NCI-H2029 treated with DMSO at 0.1 percent for 48 hours (cell line): ENCODE measurements at regions not wholly inside any gene's neighbourhood (a gene's known extent, or its start where the extent isn't known, plus 50 kb on each side); places are given as distances from the start of the nearest gene placed in this dataset.
"Not testable (repeated sequence)": the region's sequence is repeated elsewhere in the genome, so short reads cannot be mapped to it uniquely, and the experiment has no call there.

ENCODE experiments used
- DNase-seq: peaks from one replicate; lab custom pipeline; 2025; lab: John Stamatoyannopoulos, UW

DNA sequence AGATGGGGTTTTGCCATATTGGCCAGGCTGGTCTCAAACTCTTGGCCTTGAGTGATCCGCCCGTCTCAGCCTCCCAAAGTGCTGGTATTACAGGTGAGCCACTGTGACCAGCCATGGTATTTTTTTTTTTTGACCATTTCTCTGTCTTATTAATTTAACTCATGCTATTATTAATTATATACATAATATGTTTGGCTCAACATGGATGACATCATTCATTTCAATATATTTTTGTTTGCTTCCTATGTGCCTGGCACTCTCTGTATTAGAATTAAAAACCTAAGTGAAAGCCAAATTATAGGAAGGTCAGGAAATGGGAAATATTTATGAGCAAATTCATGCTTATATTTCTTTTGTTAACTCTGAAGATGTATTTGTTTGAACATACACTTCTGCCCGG lies 55.8 kb upstream of the AKIRIN2 start:
- no peak for DNase-seq

DNA sequence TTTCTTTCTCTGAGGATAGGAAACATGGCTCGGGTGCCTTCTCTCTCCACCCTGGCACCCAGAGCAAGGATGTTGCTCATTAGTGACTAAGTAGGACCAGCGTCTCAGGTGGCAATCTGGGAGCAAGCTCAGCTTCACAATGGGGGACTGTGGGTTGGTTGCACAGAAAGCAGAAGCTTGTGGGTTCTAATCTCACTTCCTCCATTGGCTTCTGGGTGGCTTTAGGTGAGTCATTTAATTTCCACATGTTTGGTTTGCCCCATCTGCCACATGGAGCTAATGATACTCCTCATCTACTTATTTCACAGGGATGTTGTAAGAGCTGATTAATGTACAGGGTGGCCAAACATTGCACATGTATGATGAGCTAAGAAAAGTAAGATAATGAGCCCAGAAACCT lies 54.8 kb upstream of the AKIRIN2 start:
- DNase-seq = no peak

DNA sequence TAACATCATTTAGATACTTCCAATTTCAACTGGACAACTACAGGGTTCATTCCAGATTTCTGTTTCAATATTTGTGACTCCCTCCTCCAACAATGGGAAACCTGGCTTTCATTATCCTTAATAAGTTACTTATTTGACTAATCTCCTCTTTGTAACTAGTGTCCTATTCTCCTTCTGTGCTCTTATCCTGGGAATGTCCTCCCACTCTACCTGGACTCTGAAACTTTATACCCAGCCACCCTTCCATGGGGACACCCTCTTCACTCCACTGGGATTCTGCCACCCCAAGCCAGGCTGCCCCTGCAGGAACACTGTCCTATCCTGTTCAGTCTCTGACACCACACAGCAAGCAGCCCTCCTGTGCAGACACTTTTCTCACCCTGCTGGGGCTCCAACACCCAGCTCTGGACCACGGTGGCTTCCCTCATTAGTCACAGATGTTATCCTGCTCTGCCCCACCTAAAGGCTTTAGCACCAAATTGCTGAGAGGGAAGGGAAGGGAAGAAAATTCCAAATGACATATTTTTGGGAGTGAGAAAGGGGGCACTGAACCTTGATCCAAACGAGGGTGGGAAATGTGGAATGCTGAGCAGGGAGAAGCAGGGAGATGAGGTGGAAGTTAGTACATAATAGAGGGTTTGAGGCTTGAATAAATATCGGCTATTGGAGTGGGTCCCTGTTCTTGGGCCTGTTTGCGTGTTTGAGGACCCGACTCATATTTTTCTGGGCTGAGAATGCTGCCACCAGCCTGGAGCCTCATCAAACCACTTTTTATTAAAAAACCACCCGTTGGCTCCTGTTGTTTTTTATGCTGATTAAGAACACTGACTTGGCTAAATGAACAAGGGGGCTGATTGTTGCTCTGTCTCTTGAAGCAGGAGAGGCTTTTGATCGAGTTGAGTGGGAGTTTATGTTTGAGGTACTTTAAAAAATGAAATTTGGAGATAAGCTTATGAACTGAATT lies 54.0 kb upstream of the AKIRIN2 start:
- no peak for DNase-seq

DNA sequence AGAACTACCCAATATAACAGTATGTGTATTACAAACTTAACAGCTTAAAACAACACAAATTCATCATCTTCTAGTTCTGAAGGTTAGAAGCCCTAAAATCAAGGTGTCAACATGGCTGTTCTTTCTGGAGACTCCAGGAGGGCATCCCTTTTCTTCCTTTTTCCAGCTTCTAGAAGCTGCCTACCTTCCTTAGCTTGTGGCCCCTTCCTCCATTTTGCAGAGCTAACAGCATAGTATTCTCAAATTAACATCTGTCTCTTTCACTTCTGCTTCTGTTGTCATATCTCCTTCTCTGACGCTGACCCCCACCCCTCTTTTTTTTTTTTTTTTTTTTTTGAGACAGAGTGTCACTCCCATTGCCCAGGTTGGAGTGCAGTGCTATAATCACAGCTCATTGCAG lies 52.8 kb upstream of the AKIRIN2 start:
- no peak for DNase-seq

DNA sequence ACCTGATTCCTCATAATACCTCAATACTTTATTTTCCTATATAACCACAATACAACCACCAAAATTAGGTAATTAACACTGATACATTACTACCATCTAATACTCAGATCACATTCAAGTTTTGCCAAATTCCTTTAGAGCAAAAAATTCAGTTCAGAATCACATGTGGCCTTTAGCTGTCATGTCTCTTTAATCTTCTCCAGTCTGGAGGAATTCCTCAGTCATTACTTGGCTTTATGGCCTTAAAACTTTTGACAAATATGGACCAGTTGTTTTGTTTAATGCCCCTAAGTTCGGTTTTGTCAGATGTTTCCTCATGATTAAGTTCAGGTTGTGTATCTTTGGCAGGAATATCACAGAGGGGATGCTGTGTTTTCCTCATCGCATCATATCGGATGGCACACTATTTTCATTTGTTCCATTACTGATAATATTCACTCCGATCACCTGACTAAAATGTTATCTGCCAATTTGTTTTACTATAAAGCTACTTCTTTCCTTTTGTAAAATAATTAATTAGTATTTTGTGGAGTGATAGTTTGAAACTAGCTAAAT lies 51.2 kb upstream of the AKIRIN2 start:
- DNase-seq = no peak

DNA sequence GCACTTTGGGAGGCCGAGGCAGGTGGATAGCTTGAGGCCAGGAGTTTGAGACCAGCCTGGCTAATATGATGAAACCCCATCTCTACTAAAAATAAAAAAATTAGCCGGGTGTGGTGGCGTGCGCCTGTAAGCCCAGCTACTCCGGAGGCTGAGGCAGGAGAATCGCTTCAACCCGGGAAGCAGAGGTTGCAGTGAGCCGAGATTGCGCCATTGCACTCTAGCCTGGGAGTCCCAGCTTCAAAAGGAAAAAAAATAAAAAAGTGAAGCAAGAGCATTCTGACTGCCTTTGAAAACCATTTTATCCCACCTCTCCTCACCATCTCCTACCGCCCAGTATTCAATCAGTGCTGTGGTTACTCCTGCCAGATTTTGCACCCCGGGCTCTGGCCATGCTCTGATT lies 50.5 kb upstream of the AKIRIN2 start:
- not testable (repeated sequence) for DNase-seq
